ENCODE measurements at regions not wholly inside any gene's neighbourhood (a gene's known extent, or its start where the extent isn't known, plus 50 kb on each side); places are given as distances from the start of the nearest gene placed in this dataset.

- Mint-ChIP-seq H3K4me1 (ENCODE audit: low read depth) (no peaks in the 10 kb centered on the region), H3K36me3 (ENCODE audit: low read depth) (no peaks in the 10 kb centered on the region), H3K4me3 (no peak overlapping the region), H3K9me3 (peaks cover 10% of the 10 kb centered on the region), H3K27me3 (no peaks in the 10 kb centered on the region), H3K27ac (no peak overlapping the region)
- intact Hi-C loops (cut with micrococcal nuclease): no loop called here
Observed at GRCh38 chr16:51592535-51593300, 441.6 kb upstream of the SALL1 start.

GRCh38 chr16:51592001-51592501 lies 441.0 kb upstream of the SALL1 start:
- Mint-ChIP-seq H3K36me3 (ENCODE audit: low read depth) (no peaks in the 10 kb centered on the region), H3K27me3 (no peaks in the 10 kb centered on the region), H3K4me3 (no peak overlapping the region), H3K4me1 (ENCODE audit: low read depth) (no peaks in the 10 kb centered on the region), H3K9me3 (peaks cover 3% of the 10 kb centered on the region), H3K27ac (no peak overlapping the region)
- intact Hi-C loops (cut with micrococcal nuclease): no loop called here

GRCh38 chr16:51591480-51591879 lies 440.4 kb upstream of the SALL1 start:
- intact Hi-C loops (cut with micrococcal nuclease): no loop called here
- Mint-ChIP-seq H3K4me1 (ENCODE audit: low read depth) (no peaks in the 10 kb centered on the region), H3K27ac (no peak overlapping the region), H3K4me3 (no peak overlapping the region), H3K36me3 (ENCODE audit: low read depth) (no peaks in the 10 kb centered on the region), H3K9me3 (no peaks in the 10 kb centered on the region), H3K27me3 (no peaks in the 10 kb centered on the region)

GRCh38 chr16:51579652-51580360 lies 428.7 kb upstream of the SALL1 start:
- intact Hi-C loops (cut with micrococcal nuclease): no loop called here
- H3K27ac Mint-ChIP-seq: no peak overlapping the region
- H3K9me3 Mint-ChIP-seq: no peaks in the 10 kb centered on the region
- no peaks in the 10 kb centered on the region for H3K4me1 Mint-ChIP-seq (ENCODE audit: low read depth)
- no peak overlapping the region for H3K4me3 Mint-ChIP-seq
- H3K27me3 Mint-ChIP-seq: no peaks in the 10 kb centered on the region
- H3K36me3 Mint-ChIP-seq (ENCODE audit: low read depth): no peaks in the 10 kb centered on the region

- intact Hi-C loops (cut with micrococcal nuclease): no loop called here
- no peaks in the 10 kb centered on the region for H3K27me3 Mint-ChIP-seq
- H3K9me3 Mint-ChIP-seq: no peaks in the 10 kb centered on the region
Observed at GRCh38 chr16:51577621-51578303, 426.7 kb upstream of the SALL1 start.

GRCh38 chr16:51576498-51577195 lies 425.6 kb upstream of the SALL1 start:
- Mint-ChIP-seq H3K9me3 (no peaks in the 10 kb centered on the region), H3K4me3 (no peak overlapping the region), H3K36me3 (ENCODE audit: low read depth) (no peaks in the 10 kb centered on the region), H3K27me3 (no peaks in the 10 kb centered on the region), H3K27ac (no peak overlapping the region), H3K4me1 (ENCODE audit: low read depth) (no peaks in the 10 kb centered on the region)
- intact Hi-C loops (cut with micrococcal nuclease): no loop called here

More at GRCh38 chr16:51577621-51578303, 426.7 kb upstream of the SALL1 start:
- no peak overlapping the region for H3K4me3 Mint-ChIP-seq
- no peak overlapping the region for H3K27ac Mint-ChIP-seq
- H3K36me3 Mint-ChIP-seq (ENCODE audit: low read depth): no peaks in the 10 kb centered on the region
- H3K4me1 Mint-ChIP-seq (ENCODE audit: low read depth): no peaks in the 10 kb centered on the region

- no peak overlapping the region for H3K27ac Mint-ChIP-seq
- H3K4me1 Mint-ChIP-seq (ENCODE audit: low read depth): peaks cover 4% of the 10 kb centered on the region
- no peaks in the 10 kb centered on the region for H3K27me3 Mint-ChIP-seq
- H3K36me3 Mint-ChIP-seq (ENCODE audit: low read depth): no peaks in the 10 kb centered on the region
- no peak overlapping the region for H3K4me3 Mint-ChIP-seq
- intact Hi-C loops (cut with micrococcal nuclease): no loop called here
- no peaks in the 10 kb centered on the region for H3K9me3 Mint-ChIP-seq
Observed at GRCh38 chr16:51573191-51573590, 422.1 kb upstream of the SALL1 start.

- H3K4me1 Mint-ChIP-seq (ENCODE audit: low read depth): peaks cover 4% of the 10 kb centered on the region
- H3K27me3 Mint-ChIP-seq: no peaks in the 10 kb centered on the region
- H3K36me3 Mint-ChIP-seq (ENCODE audit: low read depth): no peaks in the 10 kb centered on the region
- H3K27ac Mint-ChIP-seq: no peak overlapping the region
- H3K9me3 Mint-ChIP-seq: no peaks in the 10 kb centered on the region
- intact Hi-C loops (cut with micrococcal nuclease): no loop called here
- H3K4me3 Mint-ChIP-seq: no peak overlapping the region
Observed at GRCh38 chr16:51569203-51569931, 418.3 kb upstream of the SALL1 start.

GRCh38 chr16:51567911-51568310 lies 416.8 kb upstream of the SALL1 start:
- Mint-ChIP-seq H3K36me3 (ENCODE audit: low read depth) (no peaks in the 10 kb centered on the region), H3K4me3 (no peak overlapping the region), H3K27ac (no peak overlapping the region), H3K9me3 (no peaks in the 10 kb centered on the region), H3K4me1 (ENCODE audit: low read depth) (peaks cover 4% of the 10 kb centered on the region), H3K27me3 (no peaks in the 10 kb centered on the region)
- intact Hi-C loops (cut with micrococcal nuclease): no loop called here

GRCh38 chr16:51565184-51565583 lies 414.1 kb upstream of the SALL1 start:
- intact Hi-C loops (cut with micrococcal nuclease): no loop called here
- Mint-ChIP-seq H3K4me1 (ENCODE audit: low read depth) (peaks cover 4% of the 10 kb centered on the region), H3K4me3 (no peak overlapping the region), H3K27ac (no peak overlapping the region), H3K27me3 (no peaks in the 10 kb centered on the region), H3K9me3 (no peaks in the 10 kb centered on the region), H3K36me3 (ENCODE audit: low read depth) (no peaks in the 10 kb centered on the region)

- Mint-ChIP-seq H3K4me3 (no peak overlapping the region), H3K36me3 (ENCODE audit: low read depth) (no peaks in the 10 kb centered on the region)
- intact Hi-C loops (cut with micrococcal nuclease): no loop called here
Observed at GRCh38 chr16:51562891-51563290, 411.8 kb upstream of the SALL1 start.

GRCh38 chr16:51559901-51560300 lies 408.8 kb upstream of the SALL1 start:
- Mint-ChIP-seq H3K27ac (no peak overlapping the region), H3K4me3 (no peak overlapping the region), H3K27me3 (no peaks in the 10 kb centered on the region), H3K36me3 (ENCODE audit: low read depth) (no peaks in the 10 kb centered on the region), H3K9me3 (no peaks in the 10 kb centered on the region), H3K4me1 (ENCODE audit: low read depth) (no peaks in the 10 kb centered on the region)
- intact Hi-C loops (cut with micrococcal nuclease): no loop called here

More at GRCh38 chr16:51562891-51563290, 411.8 kb upstream of the SALL1 start:
- Mint-ChIP-seq H3K9me3 (no peaks in the 10 kb centered on the region), H3K27ac (no peak overlapping the region), H3K27me3 (no peaks in the 10 kb centered on the region), H3K4me1 (ENCODE audit: low read depth) (no peaks in the 10 kb centered on the region)

GRCh38 chr16:51557670-51558069 lies 406.6 kb upstream of the SALL1 start:
- intact Hi-C loops (cut with micrococcal nuclease): no loop called here
- Mint-ChIP-seq H3K36me3 (ENCODE audit: low read depth) (no peaks in the 10 kb centered on the region), H3K4me1 (ENCODE audit: low read depth) (no peaks in the 10 kb centered on the region), H3K27me3 (no peaks in the 10 kb centered on the region), H3K27ac (no peak overlapping the region), H3K9me3 (no peaks in the 10 kb centered on the region), H3K4me3 (no peak overlapping the region)
